ENCODE measurements at regions not wholly inside any gene's neighbourhood (a gene's known extent, or its start where the extent isn't known, plus 50 kb on each side); places are given as distances from the start of the nearest gene placed in this dataset.
A peak's percentile ranks its signal among the peaks of the same experiment; 100 is the strongest.
"Not testable (repeated sequence)": the region's sequence is repeated elsewhere in the genome, so short reads cannot be mapped to it uniquely, and the experiment has no call there.

GRCh38 chr12:82300611-82301010 lies 57.6 kb downstream of the CCDC59 start:
- no peak for DNase-seq (ENCODE audit: low read depth)
- TF ChIP-seq CTCF (conservative IDR thresholded peaks at IDR 0.05; ENCODE audit: low read depth, low read length): no peak
- H3K4me3 ChIP-seq (ENCODE audit: low read length): no peak overlapping the region

- TF ChIP-seq CTCF (conservative IDR thresholded peaks at IDR 0.05; ENCODE audit: low read depth, low read length): no peak
- H3K4me3 ChIP-seq (ENCODE audit: low read length): no peak overlapping the region
- DNase-seq (ENCODE audit: low read depth): peak; percentile 88
These were observed 58.7 kb downstream of the CCDC59 start for GRCh38 chr12:82299319-82300025.

DNA sequence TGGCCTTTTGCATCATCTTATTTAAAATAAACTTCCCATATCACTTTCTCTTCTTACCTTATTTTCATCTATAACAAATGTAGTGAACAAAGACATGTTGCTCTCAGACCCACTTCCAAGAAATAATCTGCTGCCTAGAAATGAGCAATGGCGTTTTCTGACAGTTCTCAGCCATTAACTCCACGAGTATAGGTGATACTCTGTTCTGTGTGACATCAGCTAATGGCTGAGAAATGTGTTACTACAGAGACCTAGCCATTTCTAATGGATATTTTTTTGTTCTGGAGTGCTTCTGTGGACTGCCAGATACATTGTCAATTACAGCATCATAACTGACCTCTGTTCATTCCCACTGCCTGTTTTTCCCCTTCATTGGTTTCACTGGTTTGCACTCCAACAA lies 67.8 kb downstream of the CCDC59 start:
- DNase-seq (ENCODE audit: low read depth): no peak
- no peak overlapping the region for H3K4me3 ChIP-seq (ENCODE audit: low read length)
- no peak for TF ChIP-seq CTCF (conservative IDR thresholded peaks at IDR 0.05; ENCODE audit: low read depth, low read length)

GRCh38 chr12:82281335-82281734 lies 76.9 kb downstream of the CCDC59 start:
- not testable (repeated sequence) for DNase-seq (ENCODE audit: low read depth); H3K4me3 ChIP-seq (ENCODE audit: low read length)

DNA sequence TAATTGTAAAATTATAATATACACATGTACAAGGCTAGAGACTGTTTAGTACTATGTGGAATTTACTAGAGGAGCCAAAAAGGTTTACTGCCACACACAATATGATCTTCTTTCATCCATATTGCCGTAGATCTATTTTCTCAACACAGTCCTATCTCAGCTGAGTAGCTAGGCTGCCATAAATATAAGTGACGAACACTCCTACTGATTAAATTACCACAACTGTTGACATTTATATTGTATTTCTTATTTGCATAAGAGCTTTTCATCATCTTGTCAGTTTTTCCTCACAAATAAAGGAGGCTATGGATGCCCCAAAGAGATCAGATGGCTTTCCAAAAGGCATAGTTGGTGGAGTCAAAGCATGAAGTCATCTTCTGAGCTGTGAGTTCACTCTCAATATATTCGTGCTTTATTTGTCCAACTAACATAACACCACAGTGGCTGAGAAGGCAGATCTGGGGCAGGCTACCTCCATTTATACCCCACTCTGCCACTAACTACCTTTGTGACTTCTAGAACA lies 78.6 kb downstream of the CCDC59 start:
- H3K4me3 ChIP-seq (ENCODE audit: low read length): no peak overlapping the region
- TF ChIP-seq CTCF (conservative IDR thresholded peaks at IDR 0.05; ENCODE audit: low read depth, low read length): no peak
- DNase-seq (ENCODE audit: low read depth): no peak

DNA sequence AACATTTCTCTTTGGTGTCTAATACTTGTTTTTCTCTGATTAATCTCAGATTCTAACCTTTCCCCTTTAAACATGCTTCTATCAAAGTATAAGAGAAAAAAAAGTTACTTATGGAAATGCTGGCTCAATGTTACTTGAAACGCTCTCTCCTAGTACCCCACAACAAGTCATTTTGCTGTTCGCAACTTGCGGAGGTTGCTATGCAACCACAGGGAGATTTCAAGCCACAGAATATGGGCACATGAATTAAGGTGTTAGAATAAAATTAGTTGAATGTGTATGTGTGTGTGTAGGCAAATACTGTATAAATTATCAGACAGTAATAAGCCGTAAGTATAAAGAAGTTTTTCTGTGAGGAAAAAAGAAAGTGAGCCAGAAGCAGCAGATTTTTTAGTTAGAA lies 80.6 kb downstream of the CCDC59 start:
- DNase-seq (ENCODE audit: low read depth): no peak
- no peak overlapping the region for H3K4me3 ChIP-seq (ENCODE audit: low read length)
- TF ChIP-seq CTCF (conservative IDR thresholded peaks at IDR 0.05; ENCODE audit: low read depth, low read length): no peak

- no peak for TF ChIP-seq CTCF (conservative IDR thresholded peaks at IDR 0.05; ENCODE audit: low read depth, low read length)
- no peak overlapping the region for H3K4me3 ChIP-seq (ENCODE audit: low read length)
- no peak for DNase-seq (ENCODE audit: low read depth)
These were observed 115.5 kb downstream of the CCDC59 start for GRCh38 chr12:82242729-82243128.
